ENCODE measurements at regions not wholly inside any gene's neighbourhood (a gene's known extent, or its start where the extent isn't known, plus 50 kb on each side); places are given as distances from the start of the nearest gene placed in this dataset.
"Not testable (repeated sequence)": the region's sequence is repeated elsewhere in the genome, so short reads cannot be mapped to it uniquely, and the experiment has no call there.

GRCh38 chr9:67635067-67635466, 223.7 kb upstream of the ANKRD20A1 start:
- peak in 1 of 2 donors; percentile 64 for DNase-seq (ENCODE audit: low spot score in 2 of 2)
- H3K27ac ChIP-seq; H3K9me3 ChIP-seq; H3K4me1 ChIP-seq; H3K27me3 ChIP-seq; H3K4me3 ChIP-seq; intact Hi-C loops (cut with DNase I); H3K36me3 ChIP-seq: not testable (repeated sequence)

GRCh38 chr9:67611900-67612299, 246.8 kb upstream of the ANKRD20A1 start:
- H3K27me3 ChIP-seq; H3K9me3 ChIP-seq; H3K4me3 ChIP-seq; H3K27ac ChIP-seq; H3K4me1 ChIP-seq; intact Hi-C loops (cut with DNase I); H3K36me3 ChIP-seq: not testable (repeated sequence)
- DNase-seq (ENCODE audit: low spot score in 2 of 2) = peak in 1 of 2 donors; percentile 49

- H3K9me3 ChIP-seq; H3K27me3 ChIP-seq; intact Hi-C loops (cut with DNase I); H3K36me3 ChIP-seq; DNase-seq (ENCODE audit: low spot score in 2 of 2); H3K27ac ChIP-seq; H3K4me3 ChIP-seq; H3K4me1 ChIP-seq: not testable (repeated sequence)
These were observed 248.9 kb upstream of the ANKRD20A1 start for GRCh38 chr9:67609872-67610271.

GRCh38 chr9:67609435-67609834, 249.3 kb upstream of the ANKRD20A1 start:
- intact Hi-C loops (cut with DNase I); DNase-seq (ENCODE audit: low spot score in 2 of 2); H3K4me1 ChIP-seq; H3K27me3 ChIP-seq; H3K36me3 ChIP-seq; H3K9me3 ChIP-seq; H3K27ac ChIP-seq; H3K4me3 ChIP-seq: not testable (repeated sequence)

GRCh38 chr9:67605113-67605512, 253.6 kb upstream of the ANKRD20A1 start:
- H3K4me1 ChIP-seq; H3K27me3 ChIP-seq; DNase-seq (ENCODE audit: low spot score in 2 of 2); H3K27ac ChIP-seq; H3K4me3 ChIP-seq; H3K36me3 ChIP-seq; intact Hi-C loops (cut with DNase I); H3K9me3 ChIP-seq: not testable (repeated sequence)

- H3K4me3 ChIP-seq; H3K36me3 ChIP-seq; intact Hi-C loops (cut with DNase I); H3K4me1 ChIP-seq; H3K9me3 ChIP-seq; H3K27ac ChIP-seq; H3K27me3 ChIP-seq: not testable (repeated sequence)
- peak in 1 of 2 donors; percentile 61 for DNase-seq (ENCODE audit: low spot score in 2 of 2)
These were observed 255.1 kb upstream of the ANKRD20A1 start for GRCh38 chr9:67603609-67604008.

GRCh38 chr9:67592424-67592823, 266.3 kb upstream of the ANKRD20A1 start:
- H3K4me1 ChIP-seq; H3K4me3 ChIP-seq; DNase-seq (ENCODE audit: low spot score in 2 of 2); H3K27ac ChIP-seq; H3K9me3 ChIP-seq; H3K27me3 ChIP-seq; H3K36me3 ChIP-seq; intact Hi-C loops (cut with DNase I): not testable (repeated sequence)

GRCh38 chr9:67555874-67556273, 302.9 kb upstream of the ANKRD20A1 start:
- H3K4me1 ChIP-seq; DNase-seq (ENCODE audit: low spot score in 2 of 2); H3K9me3 ChIP-seq; H3K27me3 ChIP-seq; H3K36me3 ChIP-seq; H3K27ac ChIP-seq; intact Hi-C loops (cut with DNase I); H3K4me3 ChIP-seq: not testable (repeated sequence)

GRCh38 chr9:67550044-67550443, 308.7 kb upstream of the ANKRD20A1 start:
- H3K27ac ChIP-seq; H3K36me3 ChIP-seq; H3K27me3 ChIP-seq; H3K9me3 ChIP-seq; H3K4me3 ChIP-seq; DNase-seq (ENCODE audit: low spot score in 2 of 2); intact Hi-C loops (cut with DNase I); H3K4me1 ChIP-seq: not testable (repeated sequence)

- H3K4me1 ChIP-seq; H3K27me3 ChIP-seq; H3K9me3 ChIP-seq; H3K36me3 ChIP-seq; intact Hi-C loops (cut with DNase I); H3K27ac ChIP-seq; DNase-seq (ENCODE audit: low spot score in 2 of 2); H3K4me3 ChIP-seq: not testable (repeated sequence)
These were observed 328.9 kb upstream of the ANKRD20A1 start for GRCh38 chr9:67529834-67530233.

GRCh38 chr9:67516938-67517337, 341.8 kb upstream of the ANKRD20A1 start:
- H3K9me3 ChIP-seq; H3K36me3 ChIP-seq; intact Hi-C loops (cut with DNase I); H3K27me3 ChIP-seq; H3K27ac ChIP-seq; H3K4me1 ChIP-seq; DNase-seq (ENCODE audit: low spot score in 2 of 2); H3K4me3 ChIP-seq: not testable (repeated sequence)

GRCh38 chr9:67514587-67514986, 344.1 kb upstream of the ANKRD20A1 start:
- H3K4me3 ChIP-seq; H3K27ac ChIP-seq; H3K9me3 ChIP-seq; H3K36me3 ChIP-seq; intact Hi-C loops (cut with DNase I); H3K27me3 ChIP-seq; DNase-seq (ENCODE audit: low spot score in 2 of 2); H3K4me1 ChIP-seq: not testable (repeated sequence)

GRCh38 chr9:67503728-67504369, 354.9 kb upstream of the ANKRD20A1 start:
- DNase-seq (ENCODE audit: low spot score in 2 of 2); H3K9me3 ChIP-seq; H3K27ac ChIP-seq; H3K36me3 ChIP-seq; H3K4me3 ChIP-seq; intact Hi-C loops (cut with DNase I); H3K4me1 ChIP-seq; H3K27me3 ChIP-seq: not testable (repeated sequence)

- H3K36me3 ChIP-seq; DNase-seq (ENCODE audit: low spot score in 2 of 2); H3K4me1 ChIP-seq; H3K27me3 ChIP-seq; H3K9me3 ChIP-seq; intact Hi-C loops (cut with DNase I); H3K27ac ChIP-seq; H3K4me3 ChIP-seq: not testable (repeated sequence)
These were observed 366.7 kb upstream of the ANKRD20A1 start for GRCh38 chr9:67492028-67492427.

GRCh38 chr9:67477465-67477864, 381.3 kb upstream of the ANKRD20A1 start:
- H3K9me3 ChIP-seq; H3K4me3 ChIP-seq; intact Hi-C loops (cut with DNase I); H3K4me1 ChIP-seq; H3K36me3 ChIP-seq; DNase-seq (ENCODE audit: low spot score in 2 of 2); H3K27ac ChIP-seq; H3K27me3 ChIP-seq: not testable (repeated sequence)
